ENCODE measurements at regions not wholly inside any gene's neighbourhood (a gene's known extent, or its start where the extent isn't known, plus 50 kb on each side); places are given as distances from the start of the nearest gene placed in this dataset.

- no peak overlapping the region for H3K27ac Mint-ChIP-seq
- no peak for TF ChIP-seq CTCF (IDR thresholded peaks at IDR 0.05)
- Histone ChIP-seq H3K27me3 (ENCODE audit: control insufficient read depth in 1 of 2, insufficient read depth in 2 of 2, low read length in 2 of 2) (no peaks in the 10 kb centered on the region), H3K9me3 (ENCODE audit: control insufficient read depth in 1 of 2, insufficient read depth in 1 of 2, low read length in 2 of 2) (peaks cover 12 to 19% of the 10 kb centered on the region in 2 experiments), H3K4me3 (ENCODE audit: low read length) (no peak overlapping the region), H3K36me3 (ENCODE audit: insufficient read depth, low read length) (no peaks in the 10 kb centered on the region), H3K27ac (ENCODE audit: low read depth in 1 of 2, low read length in 2 of 2) (no peak overlapping the region), H3K4me1 (ENCODE audit: insufficient read depth, low read length) (no peaks in the 10 kb centered on the region)
- H3K9me3 Mint-ChIP-seq, result peaks cover 8% of the 10 kb centered on the region
- no peaks in the 10 kb centered on the region for H3K36me3 Mint-ChIP-seq (ENCODE audit: low read depth)
- intact Hi-C loops (cut with DNase I, micrococcal nuclease), result no loop called here
- POLR2A ChIA-PET, result no interaction called here
- H3K4me3 Mint-ChIP-seq, result no peak overlapping the region
- CTCF ChIA-PET, result no interaction called here
- H3K27me3 Mint-ChIP-seq, result peaks cover 29% of the 10 kb centered on the region
- no peak for ATAC-seq (ENCODE audit: poor library complexity)
- no peaks in the 10 kb centered on the region for H3K4me1 Mint-ChIP-seq (ENCODE audit: low read depth)
- DNase-seq, result no peak
These were observed 67.1 kb upstream of the SH3PXD2B start for GRCh38 chr5:172521338-172521932.

GRCh38 chr5:172511952-172512351 is 57.6 kb upstream of the SH3PXD2B start:
- Mint-ChIP-seq H3K9me3 (peaks cover 11% of the 10 kb centered on the region), H3K27me3 (peaks cover 69% of the 10 kb centered on the region), H3K27ac (no peak overlapping the region), H3K36me3 (ENCODE audit: low read depth) (no peaks in the 10 kb centered on the region), H3K4me3 (no peak overlapping the region), H3K4me1 (ENCODE audit: low read depth) (no peaks in the 10 kb centered on the region)
- Histone ChIP-seq H3K27me3 (ENCODE audit: control insufficient read depth in 1 of 2, insufficient read depth in 2 of 2, low read length in 2 of 2) (peaks cover 11 to 16% of the 10 kb centered on the region in 2 experiments), H3K4me1 (ENCODE audit: insufficient read depth, low read length) (no peaks in the 10 kb centered on the region), H3K36me3 (ENCODE audit: insufficient read depth, low read length) (no peaks in the 10 kb centered on the region), H3K27ac (ENCODE audit: low read depth in 1 of 2, low read length in 2 of 2) (no peak overlapping the region), H3K9me3 (ENCODE audit: control insufficient read depth in 1 of 2, insufficient read depth in 1 of 2, low read length in 2 of 2) (peaks cover 7 to 15% of the 10 kb centered on the region in 2 experiments), H3K4me3 (ENCODE audit: low read length) (no peak overlapping the region)
- TF ChIP-seq CTCF (IDR thresholded peaks at IDR 0.05), result no peak
- ChIA-PET POLR2A (no interaction called here), CTCF (interaction anchor here (0.6 kb wide), 1 partner anchor 128 kb away, joined by 3 read pairs; no protein-coding TSS in a partner anchor)
- intact Hi-C loops (cut with DNase I, micrococcal nuclease), result no loop called here
- DNase-seq (no peak), ATAC-seq (ENCODE audit: poor library complexity) (no peak)

GRCh38 chr5:172509405-172509781 is 55.1 kb upstream of the SH3PXD2B start:
- ATAC-seq (ENCODE audit: poor library complexity), result no peak
- peaks cover 7 to 15% of the 10 kb centered on the region in 2 experiments for H3K9me3 ChIP-seq (ENCODE audit: control insufficient read depth in 1 of 2, insufficient read depth in 1 of 2, low read length in 2 of 2)
- H3K27me3 ChIP-seq (ENCODE audit: control insufficient read depth in 1 of 2, insufficient read depth in 2 of 2, low read length in 2 of 2), result peaks cover 14 to 15% of the 10 kb centered on the region in 2 experiments
- no peaks in the 10 kb centered on the region for H3K36me3 ChIP-seq (ENCODE audit: insufficient read depth, low read length)
- ChIA-PET POLR2A (no interaction called here), CTCF (no interaction called here)
- H3K4me3 Mint-ChIP-seq, result no peak overlapping the region
- H3K4me3 ChIP-seq (ENCODE audit: low read length), result no peak overlapping the region
- no peak for TF ChIP-seq CTCF (IDR thresholded peaks at IDR 0.05)
- no peaks in the 10 kb centered on the region for H3K36me3 Mint-ChIP-seq (ENCODE audit: low read depth)
- H3K9me3 Mint-ChIP-seq, result peaks cover 9% of the 10 kb centered on the region
- no peak for DNase-seq
- no peak overlapping the region for H3K27ac ChIP-seq (ENCODE audit: low read depth in 1 of 2, low read length in 2 of 2)
- H3K27ac Mint-ChIP-seq, result no peak overlapping the region
- H3K4me1 ChIP-seq (ENCODE audit: insufficient read depth, low read length), result no peaks in the 10 kb centered on the region
- intact Hi-C loops (cut with DNase I, micrococcal nuclease), result no loop called here
- H3K27me3 Mint-ChIP-seq, result peaks cover 61% of the 10 kb centered on the region
- no peaks in the 10 kb centered on the region for H3K4me1 Mint-ChIP-seq (ENCODE audit: low read depth)
